NT2/D1 (cell line): ENCODE measurements at regions not wholly inside any gene's neighbourhood (a gene's known extent, or its start where the extent isn't known, plus 50 kb on each side); places are given as distances from the start of the nearest gene placed in this dataset.

Experiments
- SUZ12 ChIP-seq: IDR thresholded peaks from 2 replicates; pipeline ENCODE4 v1.6.1; 2011; ENCODE audit not compliant: insufficient read length, insufficient read depth; ENCODE audit errors: extremely low read depth
- YY1 ChIP-seq: IDR thresholded peaks from 2 replicates; pipeline ENCODE4 v1.6.1; 2011; ENCODE audit not compliant: insufficient read length, insufficient read depth
- ZNF274 ChIP-seq: IDR thresholded peaks from 2 replicates; pipeline ENCODE4 v1.6.1; 2011; ENCODE audit warnings: mild to moderate bottlenecking, low read depth, low read length

- TF ChIP-seq SUZ12 (no peak), YY1 (no peak), ZNF274 (no peak)
These were observed 286.6 kb upstream of the MAGI2 start for GRCh38 chr7:79740076-79740475.
